UCSD-AML1 (cell line): ENCODE measurements at regions not wholly inside any gene's neighbourhood (a gene's known extent, or its start where the extent isn't known, plus 50 kb on each side); places are given as distances from the start of the nearest gene placed in this dataset.

Experiments
- DNase-seq: peaks from one replicate; lab custom pipeline; 2025; ENCODE audit not compliant: unreplicated experiment; lab: John Stamatoyannopoulos, UW

DNA sequence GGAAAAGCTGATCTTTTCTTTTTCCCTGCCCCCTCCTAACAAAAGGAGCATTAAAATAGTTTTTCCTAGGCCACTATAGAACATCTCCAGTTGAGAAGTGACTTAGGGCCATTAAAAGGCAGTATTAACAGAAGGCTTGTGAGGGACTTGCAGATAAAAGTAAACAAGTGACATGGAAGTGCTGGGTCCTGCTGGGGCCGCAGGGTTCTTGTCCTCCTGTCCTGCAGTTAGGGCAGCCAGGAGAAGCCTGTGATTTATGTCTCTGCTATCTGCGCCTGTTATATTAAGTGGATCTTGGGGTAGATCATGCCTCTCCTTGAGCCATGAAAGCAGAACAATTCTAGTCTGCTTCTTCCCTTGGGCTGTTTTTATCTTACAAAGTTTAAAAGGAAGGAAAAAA lies 271.4 kb upstream of the C11orf87 start:
- DNase-seq = no peak

DNA sequence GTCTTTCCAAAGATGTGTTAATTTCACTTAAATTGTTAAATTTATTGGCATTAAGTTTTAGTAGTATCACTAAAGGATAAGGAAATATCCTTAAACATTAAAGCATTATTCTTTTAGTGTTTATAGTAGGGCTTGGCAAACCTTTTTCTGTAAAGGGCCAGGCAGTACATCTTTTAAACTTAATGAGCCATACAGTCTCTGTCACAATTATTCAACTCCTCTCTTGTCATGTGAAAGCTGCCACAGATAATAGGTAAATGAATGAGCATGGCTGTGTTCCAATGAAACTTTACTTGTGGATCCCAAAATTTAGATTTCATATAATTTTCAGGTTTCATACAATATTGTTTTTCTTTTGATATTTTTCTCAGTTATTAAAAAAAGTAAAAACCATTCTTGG lies 268.2 kb upstream of the C11orf87 start:
- no peak for DNase-seq

DNA sequence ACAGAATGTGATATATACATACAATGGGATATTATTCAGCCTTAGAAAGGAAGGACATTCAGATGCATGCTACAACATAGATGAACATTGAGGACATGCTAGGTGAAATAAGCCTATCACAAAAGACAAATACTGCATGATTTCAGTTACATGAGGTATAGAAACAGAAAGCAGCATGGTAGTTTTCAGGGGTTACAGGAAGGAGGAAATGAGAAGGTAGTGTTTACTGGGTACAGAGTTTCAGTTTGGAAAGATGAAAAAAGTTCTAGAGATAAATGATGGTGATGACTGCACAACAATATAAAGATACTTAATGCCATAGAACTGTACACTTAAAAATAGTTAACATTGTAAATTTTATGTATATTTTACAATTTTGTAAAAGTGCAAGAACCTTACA lies 266.7 kb upstream of the C11orf87 start:
- no peak for DNase-seq

GRCh38 chr11:109165035-109165434 lies 257.0 kb upstream of the C11orf87 start:
- DNase-seq = no peak

DNA sequence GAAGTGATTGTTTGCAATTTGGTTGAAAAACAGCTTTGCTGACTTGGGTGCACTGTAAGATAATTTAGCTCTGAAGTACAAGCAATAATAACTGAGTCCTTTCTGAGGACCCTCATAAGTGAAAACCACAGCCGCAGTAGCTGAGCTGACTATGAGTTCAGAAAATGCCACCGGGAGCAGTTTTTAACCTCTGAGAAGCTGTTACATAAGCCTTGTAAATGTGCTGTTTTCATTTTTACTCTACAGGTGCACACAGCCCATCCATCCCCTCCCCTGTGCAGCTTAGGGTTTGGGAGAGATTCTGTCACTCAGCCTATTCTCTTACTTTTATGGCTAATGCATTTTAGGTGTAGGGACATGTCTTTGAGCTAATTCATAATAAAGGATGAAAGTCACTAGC lies 255.5 kb upstream of the C11orf87 start:
- DNase-seq = no peak

DNA sequence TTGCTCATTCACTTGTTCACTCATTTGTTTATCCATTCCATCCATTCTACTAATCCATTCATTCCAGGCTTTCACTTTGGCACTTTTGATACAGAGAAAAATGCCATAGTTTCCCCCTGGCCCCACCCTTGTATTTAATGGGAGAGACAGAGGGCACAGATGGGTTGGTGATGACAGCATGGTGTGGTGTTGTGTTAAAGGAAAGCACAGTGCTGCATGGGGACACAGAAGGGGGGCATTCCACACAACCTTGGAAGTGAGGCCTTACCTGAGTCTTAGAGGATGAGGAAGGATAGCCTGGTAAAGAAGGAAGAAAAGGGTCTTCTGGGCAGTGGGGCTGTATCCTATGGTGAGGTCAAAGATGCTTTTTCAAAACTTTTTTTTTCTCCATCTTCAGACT lies 248.5 kb upstream of the C11orf87 start:
- DNase-seq = no peak

DNA sequence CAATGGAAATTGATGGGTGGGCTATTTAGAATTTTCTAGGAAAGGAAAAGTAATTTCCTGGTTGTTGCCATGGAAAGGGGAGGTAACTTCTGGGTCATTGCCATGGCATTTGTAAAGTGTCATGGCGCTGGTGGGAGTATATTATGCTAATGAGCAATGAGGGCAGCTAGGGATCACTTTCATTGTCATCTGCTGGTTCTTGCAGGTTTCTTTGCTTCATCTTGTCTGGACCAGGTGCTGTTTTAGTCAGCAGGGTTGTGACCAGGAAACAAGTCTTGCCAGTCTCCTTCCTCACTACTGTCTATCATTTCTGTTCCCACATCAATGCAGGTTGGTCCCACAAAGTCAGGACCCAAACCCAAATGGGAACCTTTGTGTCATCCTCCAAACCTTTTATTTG lies 237.6 kb upstream of the C11orf87 start:
- DNase-seq = no peak

GRCh38 chr11:109192864-109193263 lies 229.1 kb upstream of the C11orf87 start:
- DNase-seq = no peak

GRCh38 chr11:109193880-109194279 lies 228.1 kb upstream of the C11orf87 start:
- DNase-seq = no peak

- no peak for DNase-seq
These were observed 226.0 kb upstream of the C11orf87 start for GRCh38 chr11:109196016-109196415.

DNA sequence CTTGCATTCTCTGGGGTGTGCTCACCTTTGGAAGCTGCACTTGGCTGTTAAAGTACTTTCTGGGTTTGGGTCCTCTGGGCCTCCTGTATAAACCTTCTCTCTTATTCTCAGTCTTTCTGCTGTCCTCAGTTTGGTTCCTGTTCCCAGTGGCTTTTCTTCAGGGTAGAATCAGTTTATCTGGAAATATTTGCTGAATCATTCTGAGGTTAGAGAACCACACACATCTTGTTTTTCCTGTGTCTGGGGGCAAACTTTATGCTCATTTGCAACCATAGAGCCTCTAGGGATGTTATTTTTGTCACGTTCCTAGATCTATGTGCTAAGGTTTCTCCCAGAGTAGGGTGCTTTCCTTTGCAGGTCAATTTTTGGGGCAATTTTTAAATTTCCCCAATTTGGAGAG lies 224.3 kb upstream of the C11orf87 start:
- peak; percentile 13 for DNase-seq

- no peak for DNase-seq
These were observed 218.8 kb upstream of the C11orf87 start for GRCh38 chr11:109203176-109203575.

DNA sequence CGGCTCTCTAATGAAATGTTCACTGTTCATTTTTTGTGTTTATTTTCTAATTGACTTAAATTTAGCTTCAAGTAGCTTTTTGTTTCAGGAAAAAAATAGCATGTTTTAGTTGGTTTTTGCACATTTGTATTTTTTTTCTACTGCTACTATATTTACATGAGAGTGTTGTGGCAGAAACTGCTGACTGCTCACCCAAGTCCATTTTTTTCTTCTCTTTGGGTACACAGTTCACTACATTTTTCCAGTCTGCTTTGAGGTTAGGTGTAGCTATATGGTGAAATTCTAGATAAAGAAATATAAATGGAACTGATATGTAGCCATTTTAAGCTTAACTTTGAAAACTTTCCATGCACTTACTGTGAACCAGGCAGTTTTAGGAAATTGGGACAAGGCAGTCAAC lies 216.7 kb upstream of the C11orf87 start:
- no peak for DNase-seq

DNA sequence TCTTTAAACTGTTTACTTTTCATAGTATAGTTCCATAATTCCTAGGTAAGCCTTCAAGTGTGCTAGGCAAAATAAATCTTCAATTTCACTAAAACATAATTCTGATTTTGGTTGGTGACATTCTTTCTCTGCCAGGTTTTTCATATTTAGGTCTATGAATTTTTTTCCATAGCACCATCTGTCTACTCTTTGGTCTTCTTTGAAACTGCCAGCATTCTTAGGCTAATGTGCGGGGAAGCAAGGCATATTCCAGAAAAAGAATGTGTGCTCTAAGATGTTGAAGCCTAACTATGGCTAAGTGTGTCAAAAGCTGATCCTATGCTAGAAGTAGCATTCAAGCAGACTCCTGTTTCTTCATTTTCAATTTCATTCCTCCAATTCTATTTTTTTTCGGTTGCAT lies 213.9 kb upstream of the C11orf87 start:
- DNase-seq = no peak

DNA sequence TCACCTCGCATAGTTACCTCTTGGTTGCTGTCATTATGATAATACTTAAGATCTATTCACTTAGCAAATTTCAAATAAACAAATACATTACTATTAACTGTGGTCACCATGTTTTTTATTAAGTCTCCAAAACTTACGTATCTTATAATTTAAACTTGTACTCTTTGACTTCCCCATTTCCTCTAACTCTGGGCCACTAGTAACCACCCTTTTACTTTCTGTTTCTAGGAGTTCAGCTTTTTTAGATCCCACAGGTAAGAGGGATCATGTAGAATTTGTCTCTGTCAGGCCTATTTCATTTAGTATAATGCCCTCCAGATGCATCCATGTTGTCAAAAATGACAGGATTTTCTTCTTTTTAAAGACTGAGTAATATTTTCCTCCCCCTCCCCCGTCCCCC lies 212.4 kb upstream of the C11orf87 start:
- DNase-seq = no peak

DNA sequence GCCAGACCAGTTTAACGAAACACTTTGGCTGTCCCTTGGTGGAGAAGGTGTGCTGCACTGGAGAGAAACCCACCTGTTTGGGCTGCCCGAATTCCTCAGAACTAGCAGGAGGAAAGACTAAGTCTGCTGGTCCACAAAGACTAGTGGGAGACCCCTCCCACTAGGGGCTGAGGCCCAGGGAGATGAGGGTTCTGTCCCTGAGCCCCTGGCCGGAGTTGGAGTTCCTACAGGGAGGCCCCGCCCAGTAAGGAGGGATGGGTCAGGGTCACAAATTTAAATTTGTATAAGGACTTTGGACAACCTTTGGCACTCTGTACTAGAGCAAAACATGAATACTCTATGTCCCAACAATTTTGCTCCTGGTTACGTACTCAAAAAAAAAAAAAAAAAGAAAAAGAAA lies 200.8 kb upstream of the C11orf87 start:
- DNase-seq = no peak

- no peak for DNase-seq
These were observed 199.2 kb upstream of the C11orf87 start for GRCh38 chr11:109222761-109223160.

- no peak for DNase-seq
These were observed 198.5 kb upstream of the C11orf87 start for GRCh38 chr11:109223451-109223850.

DNA sequence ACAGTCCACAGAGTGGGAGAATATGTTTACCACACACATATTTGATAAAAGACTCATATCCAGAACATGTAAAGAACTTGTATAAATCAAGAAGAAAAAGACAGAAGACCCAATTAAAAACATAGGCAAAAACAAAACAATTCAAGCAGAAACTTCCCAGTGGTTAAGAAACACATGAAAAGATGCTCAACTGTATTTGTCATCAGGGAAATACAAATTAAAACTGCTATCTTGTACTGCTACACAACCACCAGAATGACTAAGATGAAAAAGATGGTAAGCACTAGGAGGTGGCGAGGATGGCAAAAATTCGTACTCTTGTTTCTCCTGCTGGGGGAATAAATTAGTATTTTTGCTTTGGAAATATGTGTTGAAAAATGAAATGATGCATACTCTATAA lies 192.3 kb upstream of the C11orf87 start:
- no peak for DNase-seq

GRCh38 chr11:109236188-109236587 lies 185.8 kb upstream of the C11orf87 start:
- no peak for DNase-seq

DNA sequence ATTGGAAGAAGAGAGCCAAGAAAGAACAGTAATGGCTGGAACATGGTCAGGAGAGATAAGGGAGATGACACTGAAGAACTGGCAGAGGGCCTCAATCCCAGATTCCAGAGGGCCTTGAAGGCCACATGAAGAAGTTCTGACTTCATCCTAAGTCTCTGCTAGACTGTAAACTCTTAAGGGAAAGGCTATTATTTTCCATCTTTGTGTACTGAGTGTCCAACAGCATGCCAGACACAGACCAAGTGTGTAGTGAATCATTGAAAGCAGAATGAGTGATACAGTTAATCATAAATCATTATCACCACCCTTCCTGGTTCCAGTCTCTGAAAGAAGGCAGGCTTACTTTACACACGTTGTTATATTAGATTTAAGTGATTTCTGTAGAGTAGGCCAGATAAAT lies 185.3 kb upstream of the C11orf87 start:
- DNase-seq = no peak

- no peak for DNase-seq
These were observed 184.4 kb upstream of the C11orf87 start for GRCh38 chr11:109237636-109238035.

DNA sequence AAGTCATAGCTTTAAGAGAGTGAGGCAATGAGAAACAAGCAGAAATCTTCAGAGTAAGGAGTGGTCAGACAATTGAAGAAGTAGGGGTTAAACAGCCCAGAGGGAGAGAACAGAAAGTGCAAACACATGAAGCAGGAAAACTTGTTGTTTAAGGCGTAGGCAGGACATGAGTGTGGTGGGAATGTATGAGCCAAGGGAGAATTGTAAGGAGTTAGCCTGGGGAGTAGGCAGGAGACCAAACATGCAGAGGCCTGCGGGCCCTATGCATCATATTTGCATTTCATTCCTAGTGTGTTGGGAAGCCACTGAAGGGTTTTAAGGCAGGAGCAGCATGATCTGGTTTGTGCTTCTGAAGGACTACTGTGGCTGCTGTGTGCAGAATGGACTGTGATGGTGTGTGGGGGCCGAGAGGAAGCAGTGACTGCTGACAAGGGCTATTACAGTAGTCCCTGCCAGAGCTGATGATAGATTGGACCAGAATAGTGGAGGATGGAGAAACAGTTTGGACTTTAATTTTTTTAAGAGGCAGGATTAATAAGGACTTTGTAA lies 179.9 kb upstream of the C11orf87 start:
- no peak for DNase-seq

DNA sequence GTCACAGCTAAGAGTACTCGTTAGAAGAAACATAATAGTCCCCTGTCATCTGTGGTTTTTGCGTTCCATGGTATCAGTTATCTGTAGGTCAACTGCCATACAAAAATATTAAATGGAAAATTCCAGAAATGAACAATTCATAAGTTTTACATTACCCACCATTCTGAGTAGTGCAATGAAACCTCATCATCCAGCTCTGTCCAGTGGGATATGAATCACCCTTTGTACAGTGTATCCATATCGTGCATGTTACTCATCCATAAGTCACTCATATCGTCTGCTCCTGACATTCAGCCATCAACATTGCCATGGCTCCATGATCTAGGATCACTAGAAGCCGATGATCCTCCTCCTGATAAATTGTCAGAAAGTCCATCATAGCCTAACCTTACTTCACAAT lies 174.9 kb upstream of the C11orf87 start:
- DNase-seq = no peak
